Embryonic facial prominence (tissue), 1 donor: ENCODE measurements at regions not wholly inside any gene's neighbourhood (a gene's known extent, or its start where the extent isn't known, plus 50 kb on each side); places are given as distances from the start of the nearest gene placed in this dataset.
A peak's percentile ranks its signal among the peaks of the same experiment; 100 is the strongest.
"Not testable (repeated sequence)": the region's sequence is repeated elsewhere in the genome, so short reads cannot be mapped to it uniquely, and the experiment has no call there.

Source experiments
- DNase-seq: peaks from one replicate; pipeline ENCODE4 v3.0.0-alpha.2; 2016; ENCODE audit errors: extremely low spot score

GRCh38 chr17:47066841-47067682, 88.0 kb upstream of the RPRML start:
- peak; percentile 78 for DNase-seq

- no peak for DNase-seq
Observed at GRCh38 chr17:47066095-47066494, 87.0 kb upstream of the RPRML start.

GRCh38 chr17:47064684-47065083, 85.6 kb upstream of the RPRML start:
- no peak for DNase-seq

GRCh38 chr17:47063475-47063874, 84.4 kb upstream of the RPRML start:
- no peak for DNase-seq

- not testable (repeated sequence) for DNase-seq
Observed at GRCh38 chr17:47062851-47063250, 83.8 kb upstream of the RPRML start.

- DNase-seq = not testable (repeated sequence)
Observed at GRCh38 chr17:47060005-47060404, 81.0 kb upstream of the RPRML start.

GRCh38 chr17:47057830-47058229, 78.8 kb upstream of the RPRML start:
- no peak for DNase-seq

GRCh38 chr17:47057279-47057678, 78.2 kb upstream of the RPRML start:
- DNase-seq = not testable (repeated sequence)

- not testable (repeated sequence) for DNase-seq
Observed at GRCh38 chr17:47056687-47057086, 77.6 kb upstream of the RPRML start.
